HepG2 (cell line): ENCODE measurements at regions not wholly inside any gene's neighbourhood (a gene's known extent, or its start where the extent isn't known, plus 50 kb on each side); places are given as distances from the start of the nearest gene placed in this dataset.

Source experiments
- BATF2 ChIP-seq: sonication (generic); formaldehyde crosslinking; IDR thresholded peaks from 2 replicates; pipeline ENCODE4 v1.8.0; 2022; ENCODE audit warnings: mild to moderate bottlenecking, missing genetic modification reagents, moderate library complexity
- THAP9 ChIP-seq: sonication (generic); formaldehyde crosslinking; IDR thresholded peaks from 2 replicates; pipeline ENCODE4; 2020; ENCODE audit warnings: missing genetic modification reagents, mild to moderate bottlenecking, borderline replicate concordance
- TF ChIP-seq, protein P1 (sequence below), 2 experiments: sonication (generic) in 1 of 2; formaldehyde crosslinking in 1 of 2; IDR thresholded peaks; 2 replicates each; pipeline versions ENCODE4 v1.6.1 to v1.9.0; 2014 to 2022; ENCODE audit warnings: antibody characterized with exemption in 1 of 2, borderline replicate concordance in 1 of 2, inconsistent platforms in 1 of 2, low read depth in 1 of 2, missing genetic modification reagents in 1 of 2

- TF ChIP-seq, protein P1, sequence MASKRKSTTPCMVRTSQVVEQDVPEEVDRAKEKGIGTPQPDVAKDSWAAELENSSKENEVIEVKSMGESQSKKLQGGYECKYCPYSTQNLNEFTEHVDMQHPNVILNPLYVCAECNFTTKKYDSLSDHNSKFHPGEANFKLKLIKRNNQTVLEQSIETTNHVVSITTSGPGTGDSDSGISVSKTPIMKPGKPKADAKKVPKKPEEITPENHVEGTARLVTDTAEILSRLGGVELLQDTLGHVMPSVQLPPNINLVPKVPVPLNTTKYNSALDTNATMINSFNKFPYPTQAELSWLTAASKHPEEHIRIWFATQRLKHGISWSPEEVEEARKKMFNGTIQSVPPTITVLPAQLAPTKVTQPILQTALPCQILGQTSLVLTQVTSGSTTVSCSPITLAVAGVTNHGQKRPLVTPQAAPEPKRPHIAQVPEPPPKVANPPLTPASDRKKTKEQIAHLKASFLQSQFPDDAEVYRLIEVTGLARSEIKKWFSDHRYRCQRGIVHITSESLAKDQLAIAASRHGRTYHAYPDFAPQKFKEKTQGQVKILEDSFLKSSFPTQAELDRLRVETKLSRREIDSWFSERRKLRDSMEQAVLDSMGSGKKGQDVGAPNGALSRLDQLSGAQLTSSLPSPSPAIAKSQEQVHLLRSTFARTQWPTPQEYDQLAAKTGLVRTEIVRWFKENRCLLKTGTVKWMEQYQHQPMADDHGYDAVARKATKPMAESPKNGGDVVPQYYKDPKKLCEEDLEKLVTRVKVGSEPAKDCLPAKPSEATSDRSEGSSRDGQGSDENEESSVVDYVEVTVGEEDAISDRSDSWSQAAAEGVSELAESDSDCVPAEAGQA (IDR thresholded peaks at IDR 0.05; ENCODE audit: low read depth) = no peak
- TF ChIP-seq, protein P1 (CRISPR knock-in tag; IDR thresholded peaks at IDR 0.05; ENCODE audit: borderline replicate concordance) = no peak
- no peak for TF ChIP-seq BATF2 (CRISPR knock-in tag)
- TF ChIP-seq THAP9 (CRISPR knock-in tag) = no peak
These were observed 104.8 kb upstream of the EYA4 start (continued) for GRCh38 chr6:133136177-133136880.
